ENCODE measurements at regions not wholly inside any gene's neighbourhood (a gene's known extent, or its start where the extent isn't known, plus 50 kb on each side); places are given as distances from the start of the nearest gene placed in this dataset.
"Not testable (repeated sequence)": the region's sequence is repeated elsewhere in the genome, so short reads cannot be mapped to it uniquely, and the experiment has no call there.

GRCh38 chr20:53783768-53784167 is 190.1 kb upstream of the ZNF217 start:
- POLR2A ChIA-PET: no interaction called here
- no peak overlapping the region for H3K27ac Mint-ChIP-seq
- no peak for DNase-seq
- H3K36me3 Mint-ChIP-seq: no peaks in the 10 kb centered on the region
- no peak overlapping the region for H3K4me3 Mint-ChIP-seq
- H3K27me3 Mint-ChIP-seq: no peaks in the 10 kb centered on the region
- H3K4me1 Mint-ChIP-seq: peaks cover 0 to 18% (median 6%) of the 10 kb centered on the region in 4 donors
- ATAC-seq: no peak
- no peaks in the 10 kb centered on the region for H3K9me3 Mint-ChIP-seq

- Mint-ChIP-seq H3K36me3 (no peaks in the 10 kb centered on the region), H3K9me3 (no peaks in the 10 kb centered on the region), H3K27me3 (no peaks in the 10 kb centered on the region), H3K27ac (no peak overlapping the region), H3K4me3 (no peak overlapping the region), H3K4me1 (peaks cover 0 to 18% (median 6%) of the 10 kb centered on the region in 4 donors)
- POLR2A ChIA-PET: no interaction called here
- ATAC-seq (no peak), DNase-seq (no peak)
Measured at GRCh38 chr20:53782612-53783246, 189.1 kb upstream of the ZNF217 start.

GRCh38 chr20:53779822-53780221 is 186.2 kb upstream of the ZNF217 start:
- H3K4me1 Mint-ChIP-seq: peaks cover 0 to 2% (median 0%) of the 10 kb centered on the region in 4 donors
- DNase-seq (no peak), ATAC-seq (no peak)
- no peaks in the 10 kb centered on the region for H3K36me3 Mint-ChIP-seq
- H3K4me3 Mint-ChIP-seq: no peak overlapping the region
- no peaks in the 10 kb centered on the region for H3K9me3 Mint-ChIP-seq
- no peaks in the 10 kb centered on the region for H3K27me3 Mint-ChIP-seq
- POLR2A ChIA-PET: interaction anchor here (0.8 to 1.3 kb wide), 2 partner anchors 34 to 78 kb away, joined by 3 read pairs; no protein-coding TSS in a partner anchor
- H3K27ac Mint-ChIP-seq: no peak overlapping the region

GRCh38 chr20:53778736-53779135 is 185.1 kb upstream of the ZNF217 start:
- no peak for DNase-seq
- H3K36me3 Mint-ChIP-seq: no peaks in the 10 kb centered on the region
- ATAC-seq: no peak
- POLR2A ChIA-PET: interaction anchor here (1.3 kb wide), 1 partner anchor 77 kb away, joined by 3 read pairs; no protein-coding TSS in a partner anchor
- H3K27me3 Mint-ChIP-seq: no peaks in the 10 kb centered on the region
- no peak overlapping the region for H3K27ac Mint-ChIP-seq
- H3K9me3 Mint-ChIP-seq: no peaks in the 10 kb centered on the region
- H3K4me1 Mint-ChIP-seq: peaks cover 0 to 4% (median under 1%) of the 10 kb centered on the region in 4 donors
- H3K4me3 Mint-ChIP-seq: no peak overlapping the region

- POLR2A ChIA-PET: no interaction called here
- ATAC-seq: no peak
- H3K27ac Mint-ChIP-seq: peak overlapping the region in 1 of 10 donors; percentile 12
- H3K9me3 Mint-ChIP-seq: no peaks in the 10 kb centered on the region
- no peaks in the 10 kb centered on the region for H3K36me3 Mint-ChIP-seq
- DNase-seq: no peak
- H3K4me1 Mint-ChIP-seq: peaks cover 0 to 4% (median under 1%) of the 10 kb centered on the region in 4 donors
- H3K4me3 Mint-ChIP-seq: no peak overlapping the region
- no peaks in the 10 kb centered on the region for H3K27me3 Mint-ChIP-seq
Measured at GRCh38 chr20:53778041-53778516, 184.4 kb upstream of the ZNF217 start.

GRCh38 chr20:53777402-53777801 is 183.8 kb upstream of the ZNF217 start:
- H3K27me3 Mint-ChIP-seq, DNase-seq, H3K36me3 Mint-ChIP-seq, H3K4me3 Mint-ChIP-seq, H3K9me3 Mint-ChIP-seq, H3K4me1 Mint-ChIP-seq, ATAC-seq, POLR2A ChIA-PET: not testable (repeated sequence)
- peak overlapping the region in 2 of 10 donors; percentile 12 to 43 for H3K27ac Mint-ChIP-seq

- ATAC-seq (no peak), DNase-seq (no peak)
- peak overlapping the region in 2 of 10 donors; percentile 15 to 20 for H3K27ac Mint-ChIP-seq
- H3K4me3 Mint-ChIP-seq: no peak overlapping the region
- H3K4me1 Mint-ChIP-seq: peaks cover 0 to 4% (median 2%) of the 10 kb centered on the region in 4 donors
- H3K9me3 Mint-ChIP-seq: no peaks in the 10 kb centered on the region
- no peaks in the 10 kb centered on the region for H3K36me3 Mint-ChIP-seq
- H3K27me3 Mint-ChIP-seq: no peaks in the 10 kb centered on the region
- POLR2A ChIA-PET: interaction anchor here (0.8 to 0.9 kb wide), 2 partner anchors 9 to 29 kb away, joined by 3 read pairs; no protein-coding TSS in a partner anchor
Measured at GRCh38 chr20:53776858-53777257, 183.2 kb upstream of the ZNF217 start.

GRCh38 chr20:53774461-53775203 is 181.0 kb upstream of the ZNF217 start:
- H3K9me3 Mint-ChIP-seq: no peaks in the 10 kb centered on the region

GRCh38 chr20:53773792-53774401 is 180.3 kb upstream of the ZNF217 start:
- Mint-ChIP-seq H3K27ac (peak overlapping the region in 1 of 10 donors; percentile 3), H3K36me3 (no peaks in the 10 kb centered on the region), H3K4me3 (no peak overlapping the region), H3K27me3 (no peaks in the 10 kb centered on the region), H3K9me3 (no peaks in the 10 kb centered on the region), H3K4me1 (peaks cover 0 to 4% (median 2%) of the 10 kb centered on the region in 4 donors)
- DNase-seq (no peak), ATAC-seq (no peak)
- POLR2A ChIA-PET: interaction anchor here (0.7 to 0.9 kb wide), 2 partner anchors 41 to 54 kb away, joined by 4 to 8 read pairs; no protein-coding TSS in a partner anchor

More at GRCh38 chr20:53774461-53775203, 181.0 kb upstream of the ZNF217 start:
- H3K4me1 Mint-ChIP-seq: peaks cover 0 to 4% (median 2%) of the 10 kb centered on the region in 4 donors
- H3K27ac Mint-ChIP-seq: peak overlapping the region in 2 of 10 donors; percentile 3 to 51
- POLR2A ChIA-PET: interaction anchor here (0.8 kb wide), 1 partner anchor 9 kb away, joined by 4 read pairs; no protein-coding TSS in a partner anchor
- no peaks in the 10 kb centered on the region for H3K27me3 Mint-ChIP-seq
- no peak overlapping the region for H3K4me3 Mint-ChIP-seq
- DNase-seq: no peak
- H3K36me3 Mint-ChIP-seq: no peaks in the 10 kb centered on the region
- ATAC-seq: no peak

- not testable (repeated sequence) for H3K4me1 Mint-ChIP-seq, H3K36me3 Mint-ChIP-seq, DNase-seq, H3K27me3 Mint-ChIP-seq, H3K4me3 Mint-ChIP-seq, H3K9me3 Mint-ChIP-seq, ATAC-seq
- POLR2A ChIA-PET: interaction anchor here (0.6 to 0.9 kb wide), 4 partner anchors 37 to 67 kb away, joined by 3 to 8 read pairs (median 4); no protein-coding TSS in a partner anchor
- H3K27ac Mint-ChIP-seq: peak overlapping the region in 2 of 10 donors; percentile 9 to 22
Measured at GRCh38 chr20:53773066-53773791, 179.6 kb upstream of the ZNF217 start.

GRCh38 chr20:53769041-53769440 is 175.4 kb upstream of the ZNF217 start:
- no peak for DNase-seq
- H3K9me3 Mint-ChIP-seq: no peaks in the 10 kb centered on the region
- H3K36me3 Mint-ChIP-seq: no peaks in the 10 kb centered on the region
- H3K27me3 Mint-ChIP-seq: no peaks in the 10 kb centered on the region
- no peak overlapping the region for H3K4me3 Mint-ChIP-seq
- POLR2A ChIA-PET: interaction anchor here (0.6 to 1.6 kb wide), 2 partner anchors 21 to 175 kb away, joined by 3 to 4 read pairs; no protein-coding TSS in a partner anchor
- peaks cover 0 to 13% (median 7%) of the 10 kb centered on the region in 4 donors for H3K4me1 Mint-ChIP-seq
- H3K27ac Mint-ChIP-seq: no peak overlapping the region
- ATAC-seq: no peak

GRCh38 chr20:53768329-53768728 is 174.7 kb upstream of the ZNF217 start:
- H3K36me3 Mint-ChIP-seq: no peaks in the 10 kb centered on the region
- no peak overlapping the region for H3K4me3 Mint-ChIP-seq
- DNase-seq (no peak), ATAC-seq (no peak)
- POLR2A ChIA-PET: interaction anchor here (0.6 to 1.6 kb wide), 2 partner anchors 22 to 53 kb away, joined by 3 to 6 read pairs; no protein-coding TSS in a partner anchor
- peak overlapping the region in 1 of 10 donors; percentile 37 for H3K27ac Mint-ChIP-seq
- peaks cover 0 to 16% (median 8%) of the 10 kb centered on the region in 4 donors for H3K4me1 Mint-ChIP-seq
- no peaks in the 10 kb centered on the region for H3K27me3 Mint-ChIP-seq
- H3K9me3 Mint-ChIP-seq: no peaks in the 10 kb centered on the region
